ENCODE measurements at regions not wholly inside any gene's neighbourhood (a gene's known extent, or its start where the extent isn't known, plus 50 kb on each side); places are given as distances from the start of the nearest gene placed in this dataset.

DNA sequence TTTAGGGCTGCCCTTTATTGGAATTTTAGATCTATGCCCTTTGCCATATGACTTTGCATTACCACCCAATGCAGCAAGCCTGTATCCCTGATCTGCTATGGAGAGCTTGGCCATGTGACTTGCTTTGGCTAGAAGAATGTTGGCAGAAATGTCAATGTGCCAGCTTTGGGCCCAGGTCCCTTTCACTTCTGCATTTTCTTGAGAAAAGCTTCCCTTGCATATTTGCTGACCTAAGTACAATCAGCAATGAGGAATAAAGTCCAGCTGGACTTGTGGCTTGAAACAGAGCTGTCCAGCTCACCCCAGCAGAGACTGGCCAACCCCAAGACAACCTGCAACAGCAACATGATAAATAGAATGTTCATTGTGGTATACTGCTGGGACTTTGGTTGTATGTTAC lies 135.9 kb downstream of the PAH start:
- DNase-seq = peak in 8 of 56 donors; percentile 2 to 50 (median 9)

DNA sequence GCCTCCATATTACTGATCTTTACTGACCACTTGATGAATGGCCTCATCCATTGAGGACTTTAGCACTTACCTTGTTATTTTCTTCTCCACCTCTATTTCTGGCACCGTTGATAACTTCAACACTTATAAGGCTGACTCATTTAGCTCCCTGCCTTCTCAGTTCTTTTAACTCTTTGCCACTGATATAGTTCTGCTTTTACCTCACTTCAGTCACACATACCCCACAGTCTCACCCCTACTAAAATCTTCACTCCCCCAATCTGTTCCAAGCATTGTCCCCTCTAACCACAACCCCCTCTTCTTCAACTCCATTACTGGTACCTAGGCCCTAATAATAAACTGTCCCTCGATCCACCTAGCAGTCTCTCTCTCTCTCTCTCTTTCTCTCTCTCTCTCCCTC lies 141.0 kb downstream of the PAH start:
- no peak for DNase-seq

DNA sequence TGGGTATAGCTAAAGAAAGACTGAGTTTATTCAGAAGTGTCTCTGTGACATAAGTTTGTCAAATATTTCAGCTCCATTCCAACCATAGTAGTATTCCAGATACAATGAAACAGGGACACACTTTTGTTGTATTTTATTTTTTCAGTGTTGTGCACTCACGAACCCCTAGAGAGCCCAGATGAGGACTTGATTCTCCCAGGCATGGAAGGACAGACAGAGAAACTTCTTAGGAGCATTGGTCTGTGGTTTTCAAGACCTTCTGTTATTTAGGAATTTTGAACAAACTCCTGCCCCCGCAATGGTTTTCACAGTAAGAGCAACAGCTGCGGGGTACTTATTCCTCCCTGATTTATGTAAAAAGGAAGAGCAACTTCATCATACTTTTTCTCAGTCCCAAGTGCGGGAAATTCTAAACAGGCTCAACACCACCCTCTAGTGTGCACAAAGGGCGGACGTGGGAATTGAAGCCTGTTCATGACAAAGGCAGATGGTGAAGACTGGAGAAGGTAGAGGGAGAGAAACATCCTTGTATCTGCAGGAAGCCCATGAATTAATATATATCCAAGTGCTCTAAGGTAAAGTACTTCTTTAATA lies 147.6 kb downstream of the PAH start:
- peak in 42 of 56 donors; percentile 0 to 79 (median 12) for DNase-seq

DNA sequence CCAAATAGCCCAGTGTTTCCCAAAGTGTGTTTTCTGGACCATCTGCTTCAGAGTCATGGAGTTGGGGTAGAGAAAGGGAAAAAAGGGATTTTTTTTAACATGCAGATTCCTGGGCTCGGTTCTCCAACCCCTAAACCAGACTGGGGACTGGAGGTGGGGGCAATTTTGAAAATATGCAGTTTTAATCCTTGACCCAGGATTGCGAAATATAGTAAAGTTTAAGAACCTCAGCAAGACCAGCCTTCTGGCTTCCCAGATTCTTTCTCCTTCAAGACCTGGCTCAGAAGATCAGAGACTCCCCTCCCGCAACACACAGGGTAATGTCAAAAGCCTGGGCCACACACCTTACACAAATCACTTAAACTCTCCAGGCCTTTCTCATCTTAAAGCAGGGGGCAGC lies 150.1 kb downstream of the PAH start:
- DNase-seq = no peak

DNA sequence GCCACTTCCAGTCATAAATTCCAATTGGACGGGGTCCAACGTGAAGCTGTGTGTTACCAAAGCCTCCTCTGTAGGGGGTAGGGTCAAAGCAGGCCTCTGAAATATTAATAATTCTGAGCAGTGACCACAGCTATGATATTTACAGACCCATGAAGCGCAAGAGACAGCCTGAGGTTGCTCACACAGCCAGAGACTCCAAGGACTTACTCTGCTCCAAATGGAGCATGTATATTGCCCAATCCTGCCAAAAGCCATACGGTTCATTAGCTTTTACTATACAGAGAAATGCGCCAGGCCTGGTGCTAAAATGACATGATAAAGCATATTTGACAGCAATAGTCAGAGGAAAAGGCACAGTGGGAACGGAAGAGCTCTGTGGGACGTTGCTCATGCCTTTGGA lies 151.3 kb downstream of the PAH start:
- DNase-seq = no peak

DNA sequence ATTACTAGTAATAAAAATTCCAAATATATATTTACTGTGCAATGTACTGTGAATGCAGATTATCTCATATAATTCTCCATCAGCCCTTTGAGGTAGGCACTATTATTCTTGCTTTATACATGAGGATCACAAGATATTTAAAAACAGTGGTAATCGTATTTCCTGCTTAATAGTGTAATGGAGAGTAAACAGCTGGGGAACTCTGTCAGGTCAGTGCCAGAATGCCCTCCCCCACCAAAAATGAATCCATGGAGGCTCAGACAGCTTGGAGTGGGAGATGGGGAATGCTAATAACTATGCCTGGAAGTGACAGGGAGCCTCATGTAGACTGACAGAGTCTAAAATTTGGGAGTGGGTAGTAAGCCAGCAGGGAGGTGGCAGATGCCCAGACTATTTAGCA lies 153.6 kb downstream of the PAH start:
- DNase-seq = no peak

DNA sequence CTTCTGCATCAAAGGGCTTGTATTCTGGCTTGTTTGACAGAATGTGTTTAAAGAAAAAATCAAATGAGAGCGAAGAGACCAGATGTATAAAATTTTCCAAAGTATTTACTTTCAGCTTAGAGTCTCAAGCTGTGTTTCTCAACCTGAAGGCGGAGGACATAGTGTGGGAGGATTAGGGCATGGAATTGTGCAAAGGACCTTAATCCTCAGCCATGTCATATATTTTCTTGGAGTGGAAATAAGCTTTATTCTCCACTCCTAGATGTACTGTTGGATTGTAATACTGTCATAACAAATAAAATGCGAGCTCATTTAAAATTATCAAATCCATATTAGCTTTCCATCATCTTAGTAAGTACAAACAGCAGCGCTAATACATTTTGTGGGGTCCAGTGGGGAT lies 154.0 kb downstream of the PAH start:
- no peak for DNase-seq

DNA sequence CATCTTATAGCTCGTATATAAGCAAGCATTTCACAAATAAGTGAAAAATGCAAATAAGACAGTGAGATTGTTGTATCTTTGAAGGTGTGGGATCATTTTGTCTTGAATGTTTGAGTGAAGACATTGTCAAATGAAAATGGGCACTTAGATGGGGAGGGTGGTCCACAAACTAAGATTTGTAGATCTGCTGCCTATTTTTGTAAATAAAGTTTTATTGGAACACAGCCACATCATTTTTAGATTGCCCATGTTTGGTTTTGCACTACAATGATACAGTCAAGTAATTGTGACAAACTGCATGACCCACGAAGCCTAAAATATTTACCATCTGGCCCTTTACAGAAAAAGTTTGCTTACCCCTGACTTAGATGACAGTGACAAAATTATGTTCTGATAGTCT lies 156.7 kb downstream of the PAH start:
- DNase-seq = no peak

DNA sequence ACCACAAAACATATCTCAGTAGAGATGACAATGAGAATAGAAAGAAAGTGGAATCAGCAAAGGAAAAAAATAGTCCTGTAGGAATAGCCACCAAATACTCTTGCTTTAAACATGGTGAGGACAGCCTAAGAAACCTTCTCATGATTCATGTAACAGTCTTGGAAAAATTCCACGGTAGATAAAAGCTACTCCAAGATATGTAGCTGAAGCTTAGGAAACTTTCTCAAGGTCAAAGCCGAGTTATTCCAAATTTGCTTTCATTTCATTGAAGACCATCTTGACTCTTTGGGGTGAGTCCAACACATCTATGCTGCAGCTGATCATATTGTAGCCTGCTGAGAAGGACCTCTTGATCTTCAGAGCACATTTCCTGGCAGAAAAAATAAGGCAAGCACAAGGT lies 157.6 kb downstream of the PAH start:
- DNase-seq = no peak

DNA sequence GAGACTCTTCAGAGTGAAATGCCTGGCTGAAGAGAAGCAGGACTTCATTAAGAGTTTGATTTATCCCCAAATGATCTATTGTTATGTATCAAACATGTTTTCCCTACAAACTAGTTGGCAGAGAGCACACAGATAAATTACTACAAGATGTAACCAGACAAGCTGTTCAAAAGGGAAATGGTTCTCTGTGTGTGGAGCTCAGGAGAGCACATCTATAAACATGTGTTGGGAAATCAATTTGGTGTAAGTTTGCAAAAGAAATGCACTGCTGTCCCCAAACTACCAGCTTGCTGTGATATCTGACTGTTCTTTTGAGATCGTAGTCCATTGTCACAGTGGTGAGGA lies 159.2 kb downstream of the PAH start:
- no peak for DNase-seq

DNA sequence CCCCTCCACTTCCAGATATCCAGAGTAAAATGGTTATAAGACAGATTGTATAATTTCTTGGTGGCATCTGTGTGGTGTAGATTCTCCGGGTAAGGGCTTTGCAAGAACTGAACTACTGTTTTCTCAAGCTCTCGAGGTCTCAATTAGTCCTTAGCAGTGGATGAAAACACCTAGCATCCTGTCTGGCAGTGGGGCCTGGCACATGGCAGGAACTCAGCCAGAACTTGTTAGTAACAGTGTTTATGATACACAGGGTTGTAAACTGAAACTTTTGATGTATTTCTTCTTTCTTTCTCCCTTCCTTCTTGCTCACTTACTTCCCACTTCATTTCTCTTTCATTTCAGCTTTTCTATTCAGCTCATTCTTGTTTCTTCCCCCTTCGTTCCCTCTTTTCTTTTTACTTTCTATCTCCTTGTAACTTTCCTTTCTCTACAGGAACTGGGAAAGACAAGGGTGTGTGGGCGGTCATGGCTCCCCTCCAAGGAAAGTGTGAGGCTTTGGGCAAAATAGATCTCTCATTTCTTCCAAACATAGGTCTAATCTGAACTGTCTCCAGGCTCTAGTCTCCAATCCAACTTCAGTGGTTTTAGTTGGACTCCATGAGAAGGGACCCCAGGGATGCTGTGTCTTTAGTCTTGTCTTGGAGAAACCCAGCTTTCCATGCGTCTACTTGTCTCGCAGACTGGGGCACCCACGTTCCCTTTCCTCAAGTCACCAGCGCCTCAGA lies 159.7 kb downstream of the PAH start:
- peak in 1 of 56 donors; percentile 1 for DNase-seq

DNA sequence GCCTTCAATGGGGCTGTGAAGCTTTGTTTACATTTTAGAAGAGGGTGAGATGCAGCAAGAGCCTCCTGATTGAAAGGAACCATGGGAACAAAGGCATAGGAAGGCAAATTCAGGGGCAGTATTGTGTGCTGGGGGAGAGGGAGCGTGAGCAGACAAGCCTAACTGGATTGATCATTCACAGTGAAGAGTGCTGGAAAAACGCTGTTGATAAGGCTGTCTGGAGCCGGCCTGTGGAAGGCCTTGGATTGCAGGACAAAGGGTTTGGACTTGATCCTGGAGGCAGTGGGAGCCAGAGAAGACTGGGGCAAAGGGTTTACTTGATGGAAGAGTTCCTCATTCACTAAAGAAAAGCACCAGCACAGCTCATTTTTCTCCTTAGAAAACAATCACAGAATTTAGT lies 160.5 kb downstream of the PAH start:
- no peak for DNase-seq

DNA sequence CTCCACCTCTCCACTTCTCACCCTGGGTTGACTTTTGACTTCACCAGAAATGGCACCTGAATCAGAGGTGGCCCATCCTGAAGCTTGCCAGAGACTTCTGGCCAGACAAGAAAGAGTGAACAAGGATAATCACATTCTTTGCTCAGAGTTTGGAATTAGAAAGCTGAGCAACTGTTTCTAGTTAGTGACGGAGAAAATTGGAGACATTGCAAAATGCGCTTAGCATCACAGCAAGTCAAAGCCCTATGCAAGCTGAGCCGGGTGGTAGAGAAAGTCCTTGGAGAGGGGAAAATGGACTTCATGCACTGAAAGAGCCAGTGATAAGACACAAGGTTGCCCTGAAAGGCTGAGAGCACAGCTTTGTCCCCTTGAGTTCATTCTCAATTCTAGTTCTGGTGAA lies 161.8 kb downstream of the PAH start:
- no peak for DNase-seq

DNA sequence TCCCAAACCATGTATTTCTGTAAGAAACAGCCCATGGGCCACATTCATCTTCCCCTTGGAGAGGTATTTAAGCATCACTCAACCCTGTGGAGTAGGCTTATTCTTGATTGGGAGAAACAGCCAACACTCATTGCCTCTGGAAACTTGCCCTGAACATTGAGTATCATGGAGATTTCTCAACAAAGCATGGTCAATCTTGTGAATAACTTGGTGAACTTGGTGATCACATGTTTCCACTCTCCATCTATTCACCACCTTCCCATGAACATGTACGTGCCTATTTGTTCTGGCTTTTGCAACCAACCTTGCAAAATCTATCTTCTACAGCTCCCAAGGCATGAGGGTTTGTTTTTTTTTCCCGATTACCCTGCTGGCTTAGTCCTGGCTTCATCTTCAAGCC lies 163.2 kb downstream of the PAH start:
- DNase-seq = no peak

DNA sequence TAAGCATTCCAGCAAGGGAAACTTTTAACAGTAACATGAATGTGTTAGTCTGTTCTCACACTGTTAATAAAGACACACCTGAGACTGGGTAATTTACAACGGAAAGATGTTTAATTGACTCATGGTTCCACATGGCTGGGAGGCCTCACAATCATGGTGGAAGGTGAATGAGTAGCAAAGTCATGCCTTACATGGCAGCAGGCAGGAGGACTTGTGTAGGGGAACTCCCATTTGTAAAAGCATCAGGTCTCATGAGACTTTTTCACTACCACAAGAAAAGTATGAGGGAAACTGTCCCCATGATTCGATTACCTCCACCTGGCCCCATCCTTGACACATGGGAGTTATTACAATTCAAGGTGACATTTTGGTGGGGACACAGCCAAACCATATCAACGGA lies 168.3 kb downstream of the PAH start:
- no peak for DNase-seq

DNA sequence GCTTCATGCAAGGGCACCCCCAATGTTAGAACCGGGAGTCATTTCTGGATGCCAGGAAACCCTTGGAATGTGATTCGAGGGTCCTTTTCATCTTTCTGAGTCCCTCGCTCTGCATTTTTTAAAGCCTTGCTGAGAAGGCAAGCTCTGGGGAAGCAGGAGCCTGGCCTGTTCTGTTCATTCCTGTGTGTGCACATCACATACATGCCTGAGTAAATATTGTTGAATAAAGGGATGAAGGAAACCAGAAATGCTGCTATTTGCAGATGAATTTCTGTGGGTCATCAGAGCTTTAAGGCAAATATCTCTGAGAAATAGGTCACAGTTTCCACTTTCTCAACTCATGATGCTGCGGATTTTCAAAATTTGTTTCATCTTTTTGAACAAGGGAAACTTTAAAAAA lies 170.1 kb downstream of the PAH start:
- no peak for DNase-seq

DNA sequence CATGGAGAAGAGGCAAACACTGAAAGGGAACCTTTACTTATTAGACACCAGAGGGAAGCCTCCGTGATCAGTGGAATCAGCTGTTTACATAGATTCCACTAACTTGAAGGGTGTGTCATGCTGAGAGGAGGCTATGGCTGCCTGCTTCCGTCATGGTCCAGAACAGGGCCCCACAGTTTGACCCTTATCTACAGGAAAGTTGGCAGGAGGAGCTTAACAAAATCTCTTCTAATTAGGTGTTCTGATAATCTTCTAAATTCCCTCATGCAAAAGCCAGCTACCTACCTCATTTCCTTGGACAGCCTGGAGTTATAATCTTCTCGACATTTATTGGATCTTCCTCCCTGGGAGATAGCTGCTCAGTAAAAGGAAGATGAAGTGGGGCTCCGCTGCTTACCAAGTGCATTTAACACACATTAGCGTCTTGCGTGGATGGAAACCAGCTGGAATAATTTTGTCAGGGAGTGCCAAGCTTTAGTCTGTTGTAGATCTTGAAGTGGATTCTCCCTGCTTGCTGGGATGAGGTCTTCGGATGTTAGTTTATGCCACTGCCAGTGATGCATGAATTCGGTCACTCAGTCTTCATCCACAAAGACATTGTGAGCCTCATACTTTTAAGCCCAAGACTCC lies 171.0 kb downstream of the PAH start:
- DNase-seq = no peak

DNA sequence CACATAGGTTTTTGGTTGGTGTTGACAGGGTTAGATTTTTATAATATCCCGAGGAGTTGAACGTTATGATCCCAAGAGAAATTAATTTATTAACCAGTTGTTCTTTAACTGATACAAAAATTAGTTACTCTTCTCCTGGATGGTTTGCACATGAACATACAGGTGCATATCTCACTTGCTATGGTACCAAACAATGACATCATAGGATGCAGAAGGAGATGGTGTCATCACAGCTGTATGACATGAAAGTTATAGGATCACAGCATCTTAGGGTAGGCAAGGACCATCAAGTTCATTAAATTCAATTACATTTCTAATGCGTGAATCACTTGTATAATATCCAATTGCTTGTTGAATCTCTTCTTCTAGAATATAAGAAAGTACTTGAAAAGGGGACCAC lies 175.8 kb downstream of the PAH start:
- no peak for DNase-seq

DNA sequence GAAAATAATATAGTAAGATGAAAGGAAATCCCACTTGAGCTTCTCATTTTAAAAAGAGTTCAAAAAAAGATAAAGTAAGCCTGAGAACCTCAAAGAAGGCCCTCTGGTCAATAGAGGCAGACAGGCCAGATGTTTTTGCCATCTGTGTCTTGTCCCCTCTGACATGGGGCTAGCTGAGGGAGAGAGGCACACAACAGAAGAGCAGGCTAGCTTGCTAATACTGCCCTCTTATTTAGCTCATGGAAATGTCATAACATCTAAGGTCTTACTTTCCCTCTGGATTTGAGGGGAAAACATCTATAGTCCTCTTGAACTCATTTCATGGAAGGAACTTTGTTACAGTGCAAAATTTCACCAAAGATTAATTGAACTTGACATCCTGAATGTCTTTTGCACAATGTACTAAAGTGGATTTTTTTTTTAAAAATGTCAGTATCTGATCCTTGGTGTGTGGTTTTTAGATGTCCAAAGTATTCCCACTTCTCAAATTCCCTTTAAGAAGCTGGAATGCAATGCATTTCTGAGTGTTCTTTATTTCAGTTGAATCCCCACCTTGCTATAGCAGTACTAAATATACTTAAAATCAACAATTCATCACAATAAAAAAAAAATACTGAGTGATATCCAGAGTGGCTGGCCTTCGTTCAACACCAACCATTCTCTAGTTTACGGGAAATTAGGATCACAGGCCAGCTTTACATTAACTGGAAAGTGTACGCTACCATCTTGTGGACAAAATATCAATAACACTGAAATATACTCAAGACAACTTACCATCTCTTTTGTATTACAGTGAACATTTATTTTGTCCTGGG lies 176.7 kb downstream of the PAH start:
- DNase-seq = peak in 1 of 56 donors; percentile 1

DNA sequence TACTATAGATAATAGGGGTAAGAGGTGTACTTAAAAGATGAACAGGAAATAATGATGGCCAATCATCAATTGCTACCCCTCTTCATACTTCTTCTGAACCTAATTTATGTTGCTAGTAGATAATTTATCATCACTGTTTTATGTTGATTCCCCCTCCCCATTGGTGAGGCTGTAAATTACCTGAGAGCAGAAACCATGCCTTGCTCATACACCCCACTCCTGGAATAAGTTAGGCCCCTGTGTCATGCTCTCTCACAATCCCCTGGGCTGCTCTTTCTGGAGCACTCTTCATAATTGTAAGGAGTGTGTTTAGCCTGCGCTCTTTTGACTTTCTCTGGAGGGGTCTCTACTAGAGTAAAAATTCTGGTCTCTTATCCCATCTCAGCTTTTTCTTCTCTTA lies 180.7 kb downstream of the PAH start:
- DNase-seq = no peak

DNA sequence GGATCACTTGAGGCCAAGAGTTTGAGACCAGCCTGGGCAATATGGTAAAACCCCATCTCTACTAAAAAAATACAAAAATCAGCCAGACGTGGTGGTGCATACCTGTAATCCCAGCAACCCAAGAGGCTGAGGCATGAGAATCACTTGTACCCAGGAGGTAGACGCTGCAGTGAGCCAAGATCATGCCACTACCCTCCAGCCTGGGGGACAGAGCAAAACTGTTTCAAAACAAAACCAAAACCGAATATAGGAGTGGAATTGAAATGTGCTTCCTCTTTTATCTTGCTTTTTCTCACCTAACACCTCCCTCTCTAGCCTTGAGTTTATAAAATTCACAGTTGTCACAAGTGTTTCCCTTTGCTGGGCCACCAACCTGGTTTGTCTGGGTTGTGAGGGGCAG lies 181.9 kb downstream of the PAH start:
- no peak for DNase-seq

DNA sequence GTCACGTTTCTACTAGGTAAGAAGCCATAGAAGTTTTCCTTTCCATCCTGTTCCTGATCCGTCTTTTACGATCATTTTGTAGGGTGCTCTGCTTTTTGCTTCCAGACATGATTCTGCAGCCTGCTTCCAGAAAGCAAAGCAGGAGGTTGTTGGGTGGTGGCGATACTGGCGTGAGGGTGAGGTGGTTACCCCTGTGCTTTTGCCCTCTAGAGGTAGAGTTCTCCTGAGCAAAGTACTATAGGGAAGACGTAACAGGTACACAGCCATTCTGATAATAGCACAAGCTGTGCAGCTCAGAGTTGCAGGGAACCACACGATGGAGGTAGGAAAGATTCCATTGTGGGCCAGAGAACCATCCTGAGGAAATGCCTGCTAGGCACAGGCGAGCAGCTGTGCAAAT lies 186.0 kb downstream of the PAH start:
- no peak for DNase-seq

Measured in amygdala (tissue), 56 donors.